Activated CD4-positive, alpha-beta memory T cell treated with anti-CD3 and anti-CD28 coated beads for 36 hours (primary cell): ENCODE measurements at regions not wholly inside any gene's neighbourhood (a gene's known extent, or its start where the extent isn't known, plus 50 kb on each side); places are given as distances from the start of the nearest gene placed in this dataset.

Source experiments
- CTCF ChIA-PET: fragments of 350-600 bp; sonication (Branson Sonifier 250); formaldehyde crosslinking; loops from one replicate; lab custom pipeline; 2021; ENCODE audit warnings: antibody characterized with exemption, inconsistent platforms; lab: Charles Lee
- POLR2A ChIA-PET: fragments of 350-600 bp; sonication (Branson Sonifier 250); formaldehyde crosslinking; loops from one replicate; lab custom pipeline; 2021; ENCODE audit warnings: antibody characterized with exemption; lab: Charles Lee
- DNase-seq: peaks from one replicate; pipeline ENCODE4 v3.0.0-alpha.2; 2020
- H3K27ac Mint-ChIP-seq: one replicate; pipeline ENCODE4 v1.8.0; 2021; ENCODE audit warnings: mixed read lengths
- H3K27me3 Mint-ChIP-seq: one replicate; pipeline ENCODE4 v1.8.0; 2021; ENCODE audit warnings: mixed read lengths
- H3K36me3 Mint-ChIP-seq: one replicate; pipeline ENCODE4 v1.8.0; 2021; ENCODE audit warnings: mixed read lengths
- H3K4me1 Mint-ChIP-seq: one replicate; pipeline ENCODE4 v1.8.0; 2021; ENCODE audit warnings: low read depth, mixed read lengths
- H3K4me3 Mint-ChIP-seq: one replicate; pipeline ENCODE4 v1.8.0; 2021; ENCODE audit warnings: mild to moderate bottlenecking, mixed read lengths
- H3K9me3 Mint-ChIP-seq: one replicate; pipeline ENCODE4 v1.8.0; 2021; ENCODE audit warnings: mixed read lengths
- intact Hi-C: fragments of 100-400 bp; cut with micrococcal nuclease; formaldehyde crosslinking; loops from one replicate; pipeline ENCODE4 v1.15.1; 2023

GRCh38 chr2:120493231-120493630 is 147.3 kb downstream of the INHBB start:
- H3K4me3 Mint-ChIP-seq = no peak overlapping the region
- H3K9me3 Mint-ChIP-seq = no peaks in the 10 kb centered on the region
- DNase-seq = no peak
- no peak overlapping the region for H3K27ac Mint-ChIP-seq
- H3K36me3 Mint-ChIP-seq = no peaks in the 10 kb centered on the region
- H3K4me1 Mint-ChIP-seq = no peaks in the 10 kb centered on the region
- ChIA-PET POLR2A (no interaction called here), CTCF (no interaction called here)
- H3K27me3 Mint-ChIP-seq = peaks cover 8% of the 10 kb centered on the region
- intact Hi-C loops = no loop called here

- no peak overlapping the region for H3K4me3 Mint-ChIP-seq
- POLR2A ChIA-PET = no interaction called here
- no peaks in the 10 kb centered on the region for H3K9me3 Mint-ChIP-seq
- no peaks in the 10 kb centered on the region for H3K36me3 Mint-ChIP-seq
- CTCF ChIA-PET = no interaction called here
- intact Hi-C loops = no loop called here
- H3K27ac Mint-ChIP-seq = no peak overlapping the region
- H3K4me1 Mint-ChIP-seq = no peaks in the 10 kb centered on the region
- H3K27me3 Mint-ChIP-seq = peaks cover 5% of the 10 kb centered on the region
- DNase-seq = no peak
These were observed 148.5 kb downstream of the INHBB start for GRCh38 chr2:120494446-120494845.

- Mint-ChIP-seq H3K4me1 (no peaks in the 10 kb centered on the region), H3K9me3 (no peaks in the 10 kb centered on the region), H3K27me3 (peaks cover 7% of the 10 kb centered on the region), H3K4me3 (no peak overlapping the region), H3K36me3 (no peaks in the 10 kb centered on the region), H3K27ac (no peak overlapping the region)
- POLR2A ChIA-PET = no interaction called here
- CTCF ChIA-PET = no interaction called here
- intact Hi-C loops = no loop called here
- DNase-seq = no peak
These were observed 149.7 kb downstream of the INHBB start for GRCh38 chr2:120495586-120495985.

DNA sequence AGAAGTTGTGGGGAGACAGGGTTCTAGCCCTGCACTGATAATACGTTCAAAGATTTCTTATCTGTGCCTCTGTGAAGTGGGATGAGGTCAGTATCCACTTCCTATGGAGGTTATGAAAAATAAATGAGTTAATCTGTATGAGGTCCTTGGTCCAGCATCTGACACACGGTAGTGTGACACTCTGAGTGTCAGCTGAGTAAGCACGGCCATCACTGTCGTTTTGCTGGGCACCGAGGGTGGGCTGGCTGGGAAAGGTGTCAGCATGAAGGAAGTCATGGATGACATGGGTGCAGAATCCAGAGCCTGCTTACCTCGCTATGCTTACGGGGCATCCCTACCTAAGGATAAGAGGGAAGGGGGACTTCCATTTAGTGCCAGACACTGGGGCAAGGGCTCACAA is 150.3 kb downstream of the INHBB start:
- intact Hi-C loops = no loop called here
- no peak for DNase-seq
- no peak overlapping the region for H3K4me3 Mint-ChIP-seq
- no peaks in the 10 kb centered on the region for H3K9me3 Mint-ChIP-seq
- peaks cover 7% of the 10 kb centered on the region for H3K27me3 Mint-ChIP-seq
- POLR2A ChIA-PET = no interaction called here
- H3K27ac Mint-ChIP-seq = no peak overlapping the region
- H3K4me1 Mint-ChIP-seq = no peaks in the 10 kb centered on the region
- no peaks in the 10 kb centered on the region for H3K36me3 Mint-ChIP-seq
- CTCF ChIA-PET = no interaction called here

GRCh38 chr2:120496759-120497158 is 150.8 kb downstream of the INHBB start:
- H3K9me3 Mint-ChIP-seq = no peaks in the 10 kb centered on the region
- no peak overlapping the region for H3K4me3 Mint-ChIP-seq
- no peaks in the 10 kb centered on the region for H3K4me1 Mint-ChIP-seq
- ChIA-PET CTCF (no interaction called here), POLR2A (no interaction called here)
- peaks cover 7% of the 10 kb centered on the region for H3K27me3 Mint-ChIP-seq
- no peak for DNase-seq
- intact Hi-C loops = no loop called here
- H3K27ac Mint-ChIP-seq = no peak overlapping the region
- no peaks in the 10 kb centered on the region for H3K36me3 Mint-ChIP-seq

- DNase-seq = no peak
- no peaks in the 10 kb centered on the region for H3K9me3 Mint-ChIP-seq
- H3K4me1 Mint-ChIP-seq = no peaks in the 10 kb centered on the region
- CTCF ChIA-PET = no interaction called here
- intact Hi-C loops = no loop called here
- H3K4me3 Mint-ChIP-seq = no peak overlapping the region
- peaks cover 7% of the 10 kb centered on the region for H3K27me3 Mint-ChIP-seq
- H3K36me3 Mint-ChIP-seq = no peaks in the 10 kb centered on the region
- POLR2A ChIA-PET = no interaction called here
- no peak overlapping the region for H3K27ac Mint-ChIP-seq
These were observed 151.5 kb downstream of the INHBB start for GRCh38 chr2:120497261-120497977.

DNA sequence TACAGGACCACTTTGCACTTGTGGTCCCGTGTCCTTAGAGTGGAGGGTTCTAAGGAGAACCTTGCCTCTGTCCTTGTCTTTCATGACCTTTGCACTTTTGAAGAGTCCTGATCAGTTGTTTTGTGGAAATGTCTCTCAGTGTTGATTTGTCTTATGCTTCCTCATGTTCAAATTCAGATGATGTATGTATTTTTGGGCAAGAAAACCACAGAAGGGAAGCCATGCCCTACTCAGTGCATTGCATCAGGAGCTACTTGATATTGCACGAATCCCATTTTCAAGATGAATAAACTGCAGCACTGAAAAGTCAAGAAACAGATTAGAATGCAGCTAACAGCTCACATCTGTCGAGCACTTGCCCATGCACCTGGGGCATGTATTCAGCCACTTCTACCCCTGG is 152.2 kb downstream of the INHBB start:
- Mint-ChIP-seq H3K36me3 (no peaks in the 10 kb centered on the region), H3K9me3 (no peaks in the 10 kb centered on the region), H3K4me3 (no peak overlapping the region), H3K27me3 (peaks cover 7% of the 10 kb centered on the region), H3K4me1 (no peaks in the 10 kb centered on the region), H3K27ac (no peak overlapping the region)
- CTCF ChIA-PET = no interaction called here
- POLR2A ChIA-PET = no interaction called here
- DNase-seq = no peak
- intact Hi-C loops = no loop called here

- Mint-ChIP-seq H3K36me3 (no peaks in the 10 kb centered on the region), H3K27me3 (peaks cover 7% of the 10 kb centered on the region), H3K4me3 (no peak overlapping the region), H3K9me3 (no peaks in the 10 kb centered on the region), H3K4me1 (no peaks in the 10 kb centered on the region), H3K27ac (no peak overlapping the region)
- DNase-seq = no peak
- POLR2A ChIA-PET = no interaction called here
- intact Hi-C loops = no loop called here
- CTCF ChIA-PET = no interaction called here
These were observed 152.8 kb downstream of the INHBB start for GRCh38 chr2:120498576-120499394.

DNA sequence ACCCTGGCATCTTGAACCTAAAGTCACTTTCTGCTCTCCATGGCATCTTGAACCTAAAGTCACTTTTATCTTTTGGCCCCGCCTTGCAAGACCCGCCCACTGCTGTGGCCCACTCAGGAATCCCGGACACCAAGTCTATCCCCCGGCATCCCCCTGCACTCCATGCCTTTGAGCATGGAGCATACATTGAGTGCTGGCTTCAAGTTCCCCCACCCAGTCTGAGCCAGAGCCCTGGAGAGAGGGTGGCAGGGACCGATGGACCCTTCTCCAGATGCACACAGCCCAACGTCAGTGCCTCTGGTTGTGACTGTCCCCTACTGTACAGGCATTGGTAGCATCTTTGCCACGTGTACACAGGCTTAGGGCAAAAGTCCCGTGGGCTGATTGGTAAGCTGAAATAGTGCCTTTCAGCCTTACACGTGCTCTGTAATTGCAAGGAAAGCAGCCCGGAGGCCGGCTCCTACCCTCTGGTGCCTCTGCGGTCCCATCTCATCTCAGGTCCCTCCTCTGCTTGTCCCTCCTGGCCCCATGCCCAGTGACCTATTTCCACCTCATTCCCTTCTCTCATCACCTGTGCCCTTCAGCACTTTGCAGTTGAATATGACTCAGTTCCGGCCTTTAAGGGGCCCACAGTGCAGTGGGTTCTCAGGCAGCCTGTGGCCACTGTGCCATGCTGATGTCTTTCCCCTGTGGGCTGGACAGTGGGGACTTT is 154.0 kb downstream of the INHBB start:
- intact Hi-C loops = no loop called here
- no peak for DNase-seq
- no peak overlapping the region for H3K27ac Mint-ChIP-seq
- no peaks in the 10 kb centered on the region for H3K4me1 Mint-ChIP-seq
- H3K4me3 Mint-ChIP-seq = no peak overlapping the region
- H3K36me3 Mint-ChIP-seq = no peaks in the 10 kb centered on the region
- H3K27me3 Mint-ChIP-seq = peaks cover 7% of the 10 kb centered on the region
- H3K9me3 Mint-ChIP-seq = no peaks in the 10 kb centered on the region
- ChIA-PET CTCF (no interaction called here), POLR2A (no interaction called here)

DNA sequence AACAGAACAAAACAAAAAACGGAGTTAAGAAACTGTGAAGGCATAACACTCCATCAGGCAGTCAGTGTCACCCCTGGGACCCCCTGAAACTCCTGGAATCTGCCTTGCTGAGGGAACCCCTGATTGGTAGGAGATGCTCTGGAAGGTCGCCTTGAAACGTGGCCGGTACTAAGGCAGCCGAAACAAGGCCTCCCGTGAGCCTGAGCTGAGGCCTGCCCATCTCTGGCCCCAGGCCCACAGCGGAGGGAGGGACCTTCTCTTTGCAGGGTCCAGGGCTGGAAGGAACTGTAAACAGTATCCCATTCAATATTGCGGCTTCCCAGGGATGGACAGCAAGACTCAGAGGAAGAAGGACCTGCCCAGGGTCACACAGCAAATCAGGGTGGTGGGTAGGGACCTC is 155.7 kb downstream of the INHBB start:
- Mint-ChIP-seq H3K9me3 (no peaks in the 10 kb centered on the region), H3K36me3 (no peaks in the 10 kb centered on the region), H3K4me3 (no peak overlapping the region), H3K27me3 (peaks cover 7% of the 10 kb centered on the region), H3K4me1 (no peaks in the 10 kb centered on the region), H3K27ac (no peak overlapping the region)
- no peak for DNase-seq
- intact Hi-C loops = no loop called here
- POLR2A ChIA-PET = no interaction called here
- CTCF ChIA-PET = no interaction called here

DNA sequence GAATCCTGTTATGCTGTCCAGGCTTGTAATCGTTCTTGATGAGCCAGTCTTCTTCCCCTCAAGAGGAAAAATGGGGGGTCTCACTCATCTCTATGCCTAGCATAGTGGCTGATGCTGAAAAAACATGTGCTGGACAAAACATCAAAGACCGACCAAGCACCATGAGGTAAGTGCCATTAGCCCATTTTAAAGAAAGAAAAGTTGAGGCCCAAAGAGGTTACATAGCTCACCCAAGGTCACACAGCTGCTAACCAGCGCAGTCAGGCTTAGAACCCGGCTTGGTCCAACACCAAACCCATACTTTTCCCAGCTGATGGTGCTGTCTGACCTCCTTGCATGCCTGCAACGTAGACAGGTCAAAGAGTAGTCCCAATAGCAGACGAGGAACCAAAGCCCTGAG is 156.4 kb downstream of the INHBB start:
- intact Hi-C loops = no loop called here
- ChIA-PET CTCF (no interaction called here), POLR2A (no interaction called here)
- Mint-ChIP-seq H3K27me3 (peaks cover 5% of the 10 kb centered on the region), H3K36me3 (no peaks in the 10 kb centered on the region), H3K9me3 (no peaks in the 10 kb centered on the region), H3K4me1 (no peaks in the 10 kb centered on the region), H3K4me3 (no peak overlapping the region), H3K27ac (no peak overlapping the region)
- no peak for DNase-seq

DNA sequence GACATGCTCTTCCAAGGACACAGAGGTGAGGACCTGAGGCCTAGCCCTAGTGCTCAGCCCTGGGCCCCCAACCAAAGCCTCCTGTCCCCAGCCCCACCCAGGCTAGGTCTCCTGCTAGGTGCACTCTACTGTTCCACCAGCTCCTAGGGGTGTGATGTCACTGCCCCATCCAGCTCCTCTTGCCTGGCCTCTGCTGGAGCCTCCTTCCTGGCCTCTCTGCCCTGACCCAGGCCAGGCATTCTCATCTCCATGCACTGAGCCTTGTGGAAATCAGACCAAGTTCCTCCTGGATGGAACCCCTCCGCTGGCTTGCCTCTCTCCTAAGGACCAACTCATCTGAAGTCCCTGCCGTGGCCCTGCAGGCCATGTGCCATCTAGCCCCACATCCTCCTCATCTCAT is 156.8 kb downstream of the INHBB start:
- H3K36me3 Mint-ChIP-seq = no peaks in the 10 kb centered on the region
- CTCF ChIA-PET = no interaction called here
- no peaks in the 10 kb centered on the region for H3K4me1 Mint-ChIP-seq
- no peak overlapping the region for H3K27ac Mint-ChIP-seq
- peaks cover 3% of the 10 kb centered on the region for H3K27me3 Mint-ChIP-seq
- POLR2A ChIA-PET = no interaction called here
- no peak overlapping the region for H3K4me3 Mint-ChIP-seq
- H3K9me3 Mint-ChIP-seq = no peaks in the 10 kb centered on the region
- intact Hi-C loops = no loop called here
- no peak for DNase-seq
